CD4-positive, alpha-beta T cell (primary cell): ENCODE measurements at regions not wholly inside any gene's neighbourhood (a gene's known extent, or its start where the extent isn't known, plus 50 kb on each side); places are given as distances from the start of the nearest gene placed in this dataset.

ENCODE experiments used
- ATAC-seq: fragments of 200-7000 bp; cut with Tn5 transposase; one replicate; pipeline ENCODE4 v1.10.0; 2022; ENCODE audit warnings: mild to moderate bottlenecking; ENCODE audit not compliant: poor library complexity
- CTCF ChIA-PET: fragments of 350-600 bp; sonication (Branson Sonifier 250); formaldehyde crosslinking; loops from one replicate; lab custom pipeline; 2021; ENCODE audit warnings: antibody characterized with exemption, inconsistent platforms; lab: Charles Lee
- POLR2A ChIA-PET: fragments of 350-600 bp; sonication (Branson Sonifier 250); formaldehyde crosslinking; loops from one replicate; lab custom pipeline; 2021; ENCODE audit warnings: antibody characterized with exemption, inconsistent platforms; lab: Charles Lee
- DNase-seq, 14 experiments: peaks; one replicate each; pipeline ENCODE4 v3.0.0-alpha.2; 2013 to 2020; ENCODE audit warnings: mixed read lengths in 2 of 14
- H3K27ac ChIP-seq, 2 donors: one replicate each; pipeline versions ENCODE4 v1.5.1 to v1.7.0; 2013; ENCODE audit warnings: low read length in 2 of 2, low read depth in 1 of 2, mild to moderate bottlenecking in 1 of 2
- H3K27me3 ChIP-seq, 2 experiments: 1 replicate in 1 of 2; 2 replicates in 1 of 2; pipeline versions ENCODE4 v1.6.1 to v1.7.0; 2013; ENCODE audit warnings: low read length in 2 of 2, control low read depth in 1 of 2, mild to moderate bottlenecking in 1 of 2, moderate library complexity in 1 of 2; ENCODE audit not compliant: insufficient read depth in 2 of 2, control insufficient read depth in 1 of 2
- H3K36me3 ChIP-seq: one replicate; pipeline ENCODE4 v1.6.1; 2013; ENCODE audit warnings: low read length, control low read depth; ENCODE audit not compliant: insufficient read depth
- H3K4me1 ChIP-seq: one replicate; pipeline ENCODE4 v1.6.1; 2013; ENCODE audit warnings: low read length, control low read depth; ENCODE audit not compliant: insufficient read depth
- H3K4me3 ChIP-seq: one replicate; pipeline ENCODE4 v1.5.1; 2013; ENCODE audit warnings: mild to moderate bottlenecking, low read length, moderate library complexity
- H3K9me3 ChIP-seq, 2 experiments: 1 replicate in 1 of 2; 2 replicates in 1 of 2; pipeline versions ENCODE4 v1.6.1 to v1.7.0; 2013; ENCODE audit warnings: low read length in 2 of 2, mild to moderate bottlenecking in 2 of 2, control low read depth in 1 of 2, moderate library complexity in 1 of 2; ENCODE audit not compliant: control insufficient read depth in 1 of 2, insufficient read depth in 1 of 2
- H3K27ac Mint-ChIP-seq: one replicate; pipeline ENCODE4 v1.8.0; 2020; ENCODE audit warnings: mixed read lengths
- H3K27me3 Mint-ChIP-seq: one replicate; pipeline ENCODE4 v1.8.0; 2021; ENCODE audit warnings: mixed read lengths
- H3K36me3 Mint-ChIP-seq: one replicate; pipeline ENCODE4 v1.8.0; 2021; ENCODE audit warnings: low read depth, mixed read lengths
- H3K4me1 Mint-ChIP-seq: one replicate; pipeline ENCODE4 v1.8.0; 2021; ENCODE audit warnings: low read depth, mixed read lengths
- H3K4me3 Mint-ChIP-seq: one replicate; pipeline ENCODE4 v1.8.0; 2020; ENCODE audit warnings: mild to moderate bottlenecking, mixed read lengths
- H3K9me3 Mint-ChIP-seq: one replicate; pipeline ENCODE4 v1.8.0; 2020; ENCODE audit warnings: mixed read lengths
- intact Hi-C, 2 experiments: fragments of 100-400 bp; cut with DNase I in 1 of 2; cut with micrococcal nuclease in 1 of 2; formaldehyde crosslinking; loops; one replicate each; pipeline versions ENCODE4 v1.15.1 to v1.9.0; 2023 to 2025; cut with DNase I, micrococcal nuclease
- TF ChIP-seq, protein P1 (sequence below): fragments of 200-600 bp; IDR thresholded peaks from one replicate; pipeline ENCODE4 v1.8.0; 2022; ENCODE audit warnings: antibody characterized with exemption, mild to moderate bottlenecking

DNA sequence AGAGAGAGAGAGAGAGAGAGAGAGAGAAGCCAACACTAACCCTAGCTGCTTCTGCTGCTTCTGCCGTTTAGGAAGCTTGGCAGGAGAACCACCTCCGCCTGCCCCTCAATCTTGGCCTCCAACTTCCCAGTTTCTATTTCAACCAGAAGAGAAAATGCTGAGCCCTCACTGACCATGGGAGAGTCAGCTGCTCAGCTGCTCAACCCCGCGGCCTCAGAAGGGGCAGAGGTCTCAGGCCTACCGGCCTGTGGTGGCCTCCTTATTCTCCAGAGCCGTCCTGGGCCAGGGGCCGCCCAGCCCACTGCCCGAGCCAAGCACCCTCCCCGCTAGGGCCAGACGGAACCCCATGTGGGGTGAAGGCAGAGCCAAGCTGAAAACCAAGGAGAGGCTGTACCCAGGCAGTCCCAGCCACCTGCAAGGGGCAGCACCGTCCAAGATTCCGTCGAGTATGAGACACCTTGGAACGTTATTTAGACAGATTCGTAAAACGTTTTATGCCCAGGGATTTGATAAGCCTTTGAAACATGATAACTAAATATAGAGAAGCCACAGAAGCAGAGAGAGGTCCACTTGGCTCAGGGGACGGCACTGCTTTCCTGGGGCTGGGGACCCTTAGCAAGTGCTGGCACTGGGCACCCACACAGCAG is 116.6 kb downstream of the DLL1 start:
- H3K4me1 ChIP-seq = no peaks in the 10 kb centered on the region
- no peak overlapping the region for H3K27ac Mint-ChIP-seq
- no peak overlapping the region for H3K27ac ChIP-seq
- no peaks in the 10 kb centered on the region for H3K36me3 Mint-ChIP-seq
- H3K4me1 Mint-ChIP-seq = no peaks in the 10 kb centered on the region
- TF ChIP-seq, protein P1, sequence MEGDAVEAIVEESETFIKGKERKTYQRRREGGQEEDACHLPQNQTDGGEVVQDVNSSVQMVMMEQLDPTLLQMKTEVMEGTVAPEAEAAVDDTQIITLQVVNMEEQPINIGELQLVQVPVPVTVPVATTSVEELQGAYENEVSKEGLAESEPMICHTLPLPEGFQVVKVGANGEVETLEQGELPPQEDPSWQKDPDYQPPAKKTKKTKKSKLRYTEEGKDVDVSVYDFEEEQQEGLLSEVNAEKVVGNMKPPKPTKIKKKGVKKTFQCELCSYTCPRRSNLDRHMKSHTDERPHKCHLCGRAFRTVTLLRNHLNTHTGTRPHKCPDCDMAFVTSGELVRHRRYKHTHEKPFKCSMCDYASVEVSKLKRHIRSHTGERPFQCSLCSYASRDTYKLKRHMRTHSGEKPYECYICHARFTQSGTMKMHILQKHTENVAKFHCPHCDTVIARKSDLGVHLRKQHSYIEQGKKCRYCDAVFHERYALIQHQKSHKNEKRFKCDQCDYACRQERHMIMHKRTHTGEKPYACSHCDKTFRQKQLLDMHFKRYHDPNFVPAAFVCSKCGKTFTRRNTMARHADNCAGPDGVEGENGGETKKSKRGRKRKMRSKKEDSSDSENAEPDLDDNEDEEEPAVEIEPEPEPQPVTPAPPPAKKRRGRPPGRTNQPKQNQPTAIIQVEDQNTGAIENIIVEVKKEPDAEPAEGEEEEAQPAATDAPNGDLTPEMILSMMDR = no peak
- CTCF ChIA-PET = no interaction called here
- H3K4me3 Mint-ChIP-seq = no peak overlapping the region
- intact Hi-C loops = no loop called here
- ATAC-seq = no peak
- POLR2A ChIA-PET = no interaction called here
- H3K36me3 ChIP-seq = no peaks in the 10 kb centered on the region
- peaks cover 6% of the 10 kb centered on the region for H3K27me3 Mint-ChIP-seq
- H3K27me3 ChIP-seq = peaks cover 3 to 6% of the 10 kb centered on the region in 2 experiments
- H3K9me3 ChIP-seq = peaks cover 0 to 38% of the 10 kb centered on the region in 2 experiments
- no peak overlapping the region for H3K4me3 ChIP-seq
- H3K9me3 Mint-ChIP-seq = no peaks in the 10 kb centered on the region
- peak in 2 of 14 experiments; percentile 2 to 12 for DNase-seq

DNA sequence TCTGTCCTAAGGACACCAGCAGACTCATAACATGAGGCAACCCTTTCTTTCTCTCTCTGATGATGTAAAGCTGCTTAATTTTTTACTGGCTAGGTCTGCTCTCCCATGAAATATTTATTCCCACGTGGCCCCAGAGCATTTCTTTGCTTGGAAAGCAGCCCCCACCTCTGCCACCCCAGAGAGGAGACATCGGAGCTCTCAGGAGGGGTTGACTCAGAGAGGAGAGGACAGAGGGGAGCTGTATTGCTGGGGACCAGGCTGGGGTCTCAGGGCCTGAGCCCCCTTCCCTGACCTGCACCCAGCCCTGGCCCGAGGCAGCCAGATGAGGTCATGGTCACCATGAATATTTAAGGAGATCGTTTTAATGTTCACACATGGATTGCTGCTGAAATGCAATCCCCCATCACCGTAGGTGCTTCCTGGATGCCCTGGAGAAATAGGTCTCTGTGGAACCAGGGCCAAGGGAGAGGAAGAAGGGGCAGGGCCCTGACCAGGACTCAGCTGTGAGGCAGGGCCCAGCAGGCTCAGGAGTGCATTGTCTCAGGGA is 117.5 kb downstream of the DLL1 start:
- DNase-seq (peak in 1 of 14 experiments; percentile 4), ATAC-seq (no peak)
- Histone ChIP-seq H3K27ac (no peak overlapping the region), H3K27me3 (peaks cover 3 to 6% of the 10 kb centered on the region in 2 experiments), H3K4me3 (no peak overlapping the region), H3K9me3 (peaks cover 0 to 38% of the 10 kb centered on the region in 2 experiments), H3K36me3 (no peaks in the 10 kb centered on the region), H3K4me1 (no peaks in the 10 kb centered on the region)
- TF ChIP-seq, protein P1 = no peak
- Mint-ChIP-seq H3K27ac (no peak overlapping the region), H3K9me3 (no peaks in the 10 kb centered on the region), H3K27me3 (peaks cover 6% of the 10 kb centered on the region), H3K36me3 (no peaks in the 10 kb centered on the region), H3K4me1 (no peaks in the 10 kb centered on the region), H3K4me3 (no peak overlapping the region)
- ChIA-PET CTCF (no interaction called here), POLR2A (no interaction called here)
- intact Hi-C loops = no loop called here

DNA sequence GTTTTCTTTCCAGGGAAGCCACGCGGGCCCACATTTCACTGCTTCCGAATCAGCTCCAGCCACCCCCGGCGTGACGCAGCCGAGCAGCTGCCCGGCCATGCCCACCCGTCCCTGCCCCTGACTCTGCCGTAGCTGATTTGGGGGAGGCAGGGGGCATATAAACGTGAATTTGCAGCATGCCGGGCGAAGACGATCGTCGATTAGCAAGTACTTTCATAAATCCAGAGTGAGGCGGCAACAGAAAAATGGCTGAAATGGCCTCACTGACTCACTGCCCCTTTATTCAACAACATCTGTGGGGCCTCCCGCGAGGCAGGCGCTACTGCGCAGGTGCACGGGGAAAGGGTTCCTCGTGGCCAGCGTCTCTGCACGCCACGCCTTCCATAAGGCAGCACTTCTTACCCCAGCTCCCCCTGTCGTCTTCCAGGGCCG is 118.0 kb downstream of the DLL1 start:
- H3K4me3 ChIP-seq = no peak overlapping the region
- peaks cover 0 to 34% of the 10 kb centered on the region in 2 experiments for H3K9me3 ChIP-seq
- CTCF ChIA-PET = no interaction called here
- H3K27ac ChIP-seq = no peak overlapping the region
- Mint-ChIP-seq H3K4me1 (no peaks in the 10 kb centered on the region), H3K9me3 (no peaks in the 10 kb centered on the region), H3K4me3 (no peak overlapping the region), H3K36me3 (no peaks in the 10 kb centered on the region), H3K27ac (no peak overlapping the region), H3K27me3 (peaks cover 6% of the 10 kb centered on the region)
- TF ChIP-seq, protein P1 = no peak
- intact Hi-C loops = no loop called here
- H3K27me3 ChIP-seq = peaks cover 3 to 6% of the 10 kb centered on the region in 2 experiments
- H3K36me3 ChIP-seq = no peaks in the 10 kb centered on the region
- POLR2A ChIA-PET = no interaction called here
- no peak for ATAC-seq
- H3K4me1 ChIP-seq = no peaks in the 10 kb centered on the region
- peak in 2 of 14 experiments; percentile 1 to 5 for DNase-seq
